C4-2B (cell line): ENCODE measurements at regions not wholly inside any gene's neighbourhood (a gene's known extent, or its start where the extent isn't known, plus 50 kb on each side); places are given as distances from the start of the nearest gene placed in this dataset.

Experiments
- CTCF ChIP-seq: fragments of 450-650 bp; conservative IDR thresholded peaks from 2 replicates; pipeline ENCODE4 v1.5.1; 2017; ENCODE audit warnings: mild to moderate bottlenecking
- ZFX ChIP-seq: fragments of 450-650 bp; IDR thresholded peaks from 2 replicates; pipeline ENCODE4 v1.6.1; 2017

- TF ChIP-seq CTCF (no peak), ZFX (no peak)
Observed at GRCh38 chr3:43211681-43212080, 74.7 kb upstream of the SNRK start.
